GM12878 (cell line): ENCODE measurements at regions not wholly inside any gene's neighbourhood (a gene's known extent, or its start where the extent isn't known, plus 50 kb on each side); places are given as distances from the start of the nearest gene placed in this dataset.

Experiments
- CTCF ChIP-seq, 3 experiments: IDR thresholded peaks in 2 of 3; conservative IDR thresholded peaks in 1 of 3; 2 replicates each; pipeline ENCODE4 v1.5.1; 2011; ENCODE audit warnings: low read depth in 3 of 3, low read length in 3 of 3, mild to moderate bottlenecking in 3 of 3, control low read depth in 2 of 3, moderate library complexity in 2 of 3, inconsistent platforms in 1 of 3, mixed read lengths in 1 of 3; ENCODE audit not compliant: control insufficient read depth in 2 of 3, insufficient read depth in 1 of 3; ENCODE audit errors: extremely low read depth in 1 of 3
- POLR2A ChIP-seq: IDR thresholded peaks from 2 replicates; pipeline ENCODE4 v1.6.1; 2011; ENCODE audit warnings: low read depth, mild to moderate bottlenecking, low read length
- SP1 ChIP-seq: IDR thresholded peaks from one replicate; pipeline ENCODE4 v1.6.1; 2011; ENCODE audit warnings: low read depth, low read length

- TF ChIP-seq POLR2A = no peak
- no peak for TF ChIP-seq SP1
- TF ChIP-seq CTCF (IDR thresholded peaks at IDR 0.05 in 2 of 3, conservative IDR thresholded peaks at IDR 0.05 in 1 of 3; ENCODE audit: control insufficient read depth in 2 of 3, extremely low read depth in 1 of 3, insufficient read depth in 1 of 3, low read depth in 3 of 3, low read length in 3 of 3) = no peak
Observed at GRCh38 chr7:123051916-123052315, 56.4 kb upstream of the TAS2R16 start.
